GM21360 (cell line): ENCODE measurements at regions not wholly inside any gene's neighbourhood (a gene's known extent, or its start where the extent isn't known, plus 50 kb on each side); places are given as distances from the start of the nearest gene placed in this dataset.
"Not testable (repeated sequence)": the region's sequence is repeated elsewhere in the genome, so short reads cannot be mapped to it uniquely, and the experiment has no call there.

ENCODE experiments used
- ATAC-seq: cut with Tn5 transposase; IDR thresholded peaks from one replicate; pipeline ENCODE4 v1.9.1; 2021; ENCODE audit warnings: mild to moderate bottlenecking, moderate library complexity; ENCODE audit not compliant: unreplicated experiment

DNA sequence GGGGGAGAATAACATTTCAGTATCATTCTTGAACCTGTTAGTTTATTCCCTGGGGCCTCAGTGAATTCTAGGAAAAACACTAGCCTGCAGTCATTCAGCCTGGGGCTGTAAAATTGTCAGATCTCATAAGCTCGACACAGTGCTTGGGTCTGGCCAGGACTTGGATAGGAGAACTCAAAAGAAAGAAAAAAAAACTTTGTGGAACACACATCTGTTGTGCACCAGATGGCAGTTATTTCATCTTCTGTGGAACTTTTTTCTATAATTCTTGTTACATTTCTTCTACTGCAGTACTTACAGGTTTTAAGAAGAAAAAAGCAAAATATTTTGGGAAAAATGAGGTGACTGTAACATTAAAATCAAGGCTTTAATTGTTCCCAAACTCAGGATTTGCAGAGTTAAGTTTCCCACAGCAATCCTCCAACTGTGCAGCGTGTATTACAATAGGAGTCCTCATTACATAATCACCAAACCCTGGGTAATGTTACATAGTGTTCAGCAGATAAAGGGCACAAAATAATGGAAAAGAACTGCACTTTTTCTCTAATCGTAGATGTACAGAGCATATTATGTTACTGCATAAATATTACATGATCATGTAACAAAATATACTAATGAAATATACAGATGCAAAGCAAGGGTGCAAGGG, 531.1 kb upstream of the CITED2 start:
- ATAC-seq = no peak

DNA sequence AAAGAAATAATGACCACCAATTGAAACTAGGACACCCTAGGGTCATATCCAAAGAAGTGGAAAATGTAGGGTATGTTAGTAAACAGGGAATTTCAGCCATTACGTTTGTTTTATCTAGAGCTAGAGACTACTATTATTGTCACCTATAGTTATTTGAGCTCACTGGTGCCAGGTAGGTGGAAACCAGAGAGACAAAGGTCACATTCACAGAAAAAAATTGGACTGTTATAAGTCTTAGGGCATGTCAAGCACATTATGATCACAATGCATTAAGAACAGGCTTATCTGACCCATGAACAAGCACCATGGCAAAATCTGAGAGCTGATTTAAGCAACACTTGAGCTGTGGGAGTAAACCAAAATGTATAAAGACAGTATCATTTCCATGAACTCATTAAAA, 530.1 kb upstream of the CITED2 start:
- no peak for ATAC-seq

DNA sequence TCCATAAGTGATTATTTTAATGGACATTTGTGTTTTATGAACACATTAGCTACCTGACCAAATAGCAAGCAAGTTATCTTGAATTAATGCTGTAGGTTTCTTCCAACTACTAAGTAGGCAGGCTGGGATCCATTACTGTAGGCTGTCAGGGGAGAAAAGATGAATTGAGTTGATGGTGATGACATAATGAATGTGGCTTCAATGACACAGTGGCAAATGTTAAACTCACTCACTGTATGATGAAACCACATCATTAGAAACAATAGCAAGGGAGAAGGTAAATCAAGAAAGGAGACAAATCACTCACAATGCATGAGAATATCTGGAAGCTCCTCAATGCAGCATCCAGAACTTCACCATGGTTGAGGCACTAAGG, 529.7 kb upstream of the CITED2 start:
- ATAC-seq = no peak

DNA sequence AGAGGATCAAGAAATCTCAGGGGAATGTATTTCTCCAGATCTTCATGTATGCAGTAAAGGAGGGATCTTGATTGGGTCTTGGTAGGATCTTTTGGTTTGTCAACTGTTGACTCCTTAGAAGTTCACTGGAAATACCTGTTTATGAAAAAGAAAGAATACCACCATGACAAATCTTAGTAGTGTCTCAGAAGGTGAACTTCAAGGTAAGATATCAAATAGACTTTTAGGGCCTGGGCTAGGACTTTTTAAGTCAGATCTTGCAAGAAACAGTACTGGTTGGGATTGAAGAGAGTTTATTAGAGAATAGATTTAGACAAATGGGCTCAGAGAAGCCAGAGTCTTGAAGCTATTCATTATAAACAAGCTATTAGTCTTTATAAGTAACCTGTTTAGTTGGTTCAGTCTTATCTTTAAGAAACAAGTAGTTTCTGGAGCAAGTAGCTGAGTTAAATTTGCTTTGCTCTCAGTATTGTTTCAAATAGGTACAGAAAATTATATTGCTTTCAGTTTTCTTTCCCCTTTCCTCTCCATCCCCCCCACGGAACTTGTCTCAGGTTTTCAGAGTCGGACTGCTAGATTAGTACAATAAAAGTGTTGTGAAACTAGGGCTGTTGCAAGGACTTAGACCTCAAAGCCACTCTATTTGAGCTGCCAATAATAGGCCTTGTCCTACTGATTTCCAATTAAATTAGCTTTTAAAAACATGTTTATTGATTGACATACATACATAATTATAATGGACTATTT, 529.1 kb upstream of the CITED2 start:
- peak; percentile 99 for ATAC-seq

DNA sequence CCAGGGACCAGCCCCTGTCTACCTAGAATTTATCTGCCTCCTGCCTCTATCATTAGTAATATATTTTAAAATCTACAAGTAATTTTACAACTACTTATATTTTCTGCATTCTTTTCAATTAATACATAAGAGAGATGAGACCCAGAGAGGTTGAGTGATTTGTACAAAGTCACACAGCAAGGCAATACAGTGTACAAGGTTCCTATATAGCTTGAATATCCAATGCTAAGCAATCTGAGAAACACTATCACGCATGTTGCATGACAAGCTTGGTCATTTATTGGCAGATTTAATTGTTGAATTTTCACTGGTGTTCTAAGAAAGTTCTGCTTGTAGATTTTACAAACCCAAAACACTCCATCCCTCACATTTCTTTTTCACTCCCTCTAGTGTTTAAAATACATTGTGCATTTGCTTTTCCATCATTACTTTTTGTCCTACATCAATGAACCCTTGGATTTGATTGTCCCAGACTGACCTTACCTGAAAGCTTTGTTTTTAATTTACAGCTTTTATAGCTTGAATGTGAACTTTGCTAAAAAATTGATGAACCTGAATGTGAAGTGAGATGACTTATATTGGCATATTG, 520.9 kb upstream of the CITED2 start:
- ATAC-seq = no peak

DNA sequence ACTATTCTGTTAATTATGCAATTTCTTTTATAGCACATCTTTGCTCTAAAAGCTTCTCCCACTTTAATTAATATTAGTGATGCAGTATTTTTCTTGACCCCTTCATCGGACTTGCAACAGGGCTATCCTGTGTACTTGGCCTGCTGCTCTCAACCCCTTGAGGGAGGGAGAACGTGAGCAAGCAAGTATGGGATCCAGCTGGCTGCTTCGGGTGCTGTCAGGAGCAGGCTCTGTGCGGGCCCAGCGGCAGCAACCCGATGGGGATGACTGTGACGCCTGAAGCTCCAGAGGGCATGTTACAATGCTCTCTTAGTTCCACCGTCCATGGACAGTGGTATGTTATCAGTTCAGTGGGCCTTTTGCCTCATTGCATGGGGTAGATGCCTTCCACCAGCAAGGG, 519.8 kb upstream of the CITED2 start:
- no peak for ATAC-seq

DNA sequence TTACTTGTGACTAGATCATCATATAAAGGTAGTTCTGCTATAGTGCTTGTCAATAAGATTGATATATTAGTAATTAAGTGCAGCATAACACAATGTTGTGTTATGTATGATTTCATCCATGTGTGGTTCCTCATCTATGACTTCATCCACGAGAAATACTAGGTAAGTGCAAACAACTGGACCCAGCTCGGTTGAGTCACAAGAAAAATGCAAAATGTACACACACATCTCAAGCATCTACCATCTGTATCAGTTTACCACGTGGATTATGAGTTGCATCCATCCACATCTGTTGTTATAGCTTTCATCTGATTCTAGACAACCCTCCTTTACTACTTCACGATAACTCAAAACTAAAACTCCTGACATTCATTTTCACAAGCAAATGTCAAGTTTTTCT, 517.0 kb upstream of the CITED2 start:
- ATAC-seq = no peak

DNA sequence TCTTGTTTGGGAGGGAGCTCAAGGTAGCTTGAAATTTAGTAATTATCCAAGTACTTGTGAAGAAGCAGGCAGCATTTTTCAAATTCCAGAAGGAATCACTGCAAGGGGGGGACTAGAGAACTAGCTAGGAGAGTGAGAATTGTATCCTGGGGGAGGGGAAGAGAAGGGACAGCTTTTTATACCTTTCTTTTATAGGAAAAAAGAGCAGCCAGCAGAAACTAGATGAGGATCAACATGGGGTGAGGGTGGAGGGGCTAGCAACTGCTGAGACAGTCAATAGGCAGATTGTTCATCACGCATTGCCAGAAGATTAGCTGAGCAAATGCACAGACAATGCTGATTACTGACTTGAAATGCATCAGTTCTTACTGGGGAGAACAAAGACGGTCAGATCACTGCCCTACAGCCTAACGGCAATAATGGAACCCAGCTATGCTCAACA, 514.3 kb upstream of the CITED2 start:
- no peak for ATAC-seq

DNA sequence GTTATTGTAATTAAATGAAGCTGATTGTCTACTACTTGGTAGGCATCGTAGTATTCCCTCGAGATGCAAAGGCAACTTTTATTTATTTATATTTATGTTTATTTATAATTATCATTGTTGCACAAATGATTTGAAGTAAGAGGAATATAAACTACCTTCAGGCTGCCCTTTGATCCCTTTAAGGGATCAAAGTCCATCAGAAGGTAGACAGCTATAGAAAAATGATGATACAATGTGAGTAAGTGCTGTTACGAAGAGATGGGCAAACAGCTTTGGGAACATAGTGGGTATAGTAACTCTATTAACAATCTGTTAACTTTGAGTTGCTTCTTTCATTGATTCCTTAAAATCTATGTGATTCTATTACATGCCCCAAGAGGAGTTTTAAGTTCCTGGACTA, 512.8 kb upstream of the CITED2 start:
- ATAC-seq = no peak

DNA sequence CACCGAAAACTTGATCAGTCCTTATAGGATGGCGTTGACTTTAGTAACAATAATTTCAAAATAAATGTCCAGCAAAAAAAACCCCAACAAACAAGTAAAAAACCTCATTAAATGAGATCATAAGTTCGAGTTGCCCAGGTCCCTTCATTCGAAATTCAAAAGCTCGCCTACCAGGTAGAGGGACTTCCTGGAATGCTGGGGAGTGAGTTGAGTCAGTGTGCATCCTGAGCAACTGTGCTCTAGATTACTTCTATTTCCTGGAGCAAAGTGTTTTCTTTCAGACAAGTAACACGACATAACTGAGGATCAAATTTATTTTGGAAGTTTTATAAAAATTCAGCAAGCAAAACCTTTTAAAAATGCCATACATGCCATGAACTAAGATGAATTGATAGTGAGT, 511.9 kb upstream of the CITED2 start:
- ATAC-seq = no peak

DNA sequence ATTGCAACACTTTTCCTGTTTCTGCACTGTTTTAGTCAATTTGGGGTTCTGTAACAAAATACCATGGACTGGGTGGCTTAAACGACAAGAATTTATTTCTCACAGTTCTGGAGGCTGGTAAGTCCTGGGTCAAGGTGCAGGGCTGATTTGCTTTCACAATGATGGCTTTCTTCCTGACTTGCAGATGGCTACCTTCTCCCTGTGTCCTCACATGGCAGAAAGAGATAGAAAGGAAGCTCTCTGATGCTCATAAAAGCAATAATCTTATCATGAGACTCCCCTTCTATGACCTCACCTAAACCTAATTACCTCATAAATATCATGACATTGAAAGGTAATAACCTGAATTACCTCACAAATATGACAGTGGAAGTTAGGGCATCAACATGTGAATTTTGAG, 511.5 kb upstream of the CITED2 start:
- ATAC-seq = no peak

DNA sequence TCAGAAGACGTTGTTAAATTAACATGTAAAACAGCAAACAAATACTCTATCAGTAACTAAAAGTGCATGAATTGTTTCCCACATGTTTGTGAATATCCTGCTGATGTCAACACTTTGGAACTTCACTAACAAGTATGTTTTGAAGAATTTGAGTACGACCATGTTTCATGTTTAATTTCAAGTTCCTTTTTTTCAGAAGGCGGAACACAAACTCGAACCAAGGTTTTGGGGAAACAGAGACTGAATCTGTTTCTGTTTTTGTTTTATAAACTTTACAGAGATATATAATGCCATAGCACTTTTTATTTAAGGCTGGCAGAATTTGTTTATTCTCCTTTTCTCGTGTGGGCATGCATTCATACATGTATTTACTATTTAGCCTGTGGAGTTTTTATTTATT, 509.3 kb upstream of the CITED2 start:
- ATAC-seq = no peak

DNA sequence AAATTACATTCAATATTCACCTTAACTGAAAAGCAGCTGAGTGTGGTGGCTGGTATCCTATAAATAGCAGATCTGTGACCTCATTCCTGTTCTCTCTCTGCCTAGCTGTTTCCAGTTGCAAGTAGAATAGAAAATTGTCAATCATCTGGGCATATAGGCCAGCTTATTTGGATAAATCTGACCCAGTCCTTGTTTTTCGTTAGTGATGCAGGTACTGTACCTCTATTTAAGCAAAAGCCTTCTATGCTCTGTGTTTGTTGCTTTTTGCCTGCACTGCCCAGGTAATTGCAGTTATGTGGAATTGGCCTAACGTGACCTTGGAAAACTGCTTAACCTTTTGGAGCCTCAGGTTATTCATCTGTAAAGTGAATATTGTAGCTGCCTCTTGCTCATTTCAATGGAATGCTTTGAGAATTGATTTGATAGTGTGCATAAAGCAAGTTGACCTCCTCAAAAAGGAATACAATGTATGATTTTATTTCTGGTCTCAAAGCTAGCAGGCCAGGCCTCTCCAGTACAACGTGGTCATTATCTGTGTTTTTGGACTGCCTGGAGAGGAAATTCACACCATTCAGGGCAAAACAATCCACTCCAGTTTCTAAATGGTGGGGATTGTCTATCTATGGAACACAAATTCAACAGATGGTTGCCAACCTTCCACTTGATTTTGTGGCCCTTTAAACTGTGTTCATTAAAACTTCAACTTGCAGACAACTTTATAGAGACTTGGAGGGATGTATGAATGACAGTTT, 508.7 kb upstream of the CITED2 start:
- ATAC-seq = no peak

DNA sequence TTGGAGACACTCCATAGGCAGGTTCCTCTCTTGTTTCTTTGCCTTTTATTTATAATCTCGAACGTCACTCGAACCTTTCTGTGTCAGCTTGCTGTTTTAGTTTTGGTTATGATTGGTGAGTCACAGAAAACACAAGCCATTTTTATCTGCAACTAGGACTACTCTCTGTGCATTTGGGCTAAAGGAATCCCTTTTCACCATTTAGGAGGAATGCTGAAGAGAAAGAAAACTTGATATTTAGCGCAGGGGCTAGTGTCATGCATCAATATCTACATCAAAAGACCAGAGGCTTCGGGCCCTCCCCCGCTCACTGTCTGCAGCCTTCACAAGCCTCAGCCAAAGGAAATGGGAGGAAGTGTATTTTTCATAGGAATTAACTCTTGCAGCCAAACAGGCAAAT, 507.8 kb upstream of the CITED2 start:
- ATAC-seq = no peak

DNA sequence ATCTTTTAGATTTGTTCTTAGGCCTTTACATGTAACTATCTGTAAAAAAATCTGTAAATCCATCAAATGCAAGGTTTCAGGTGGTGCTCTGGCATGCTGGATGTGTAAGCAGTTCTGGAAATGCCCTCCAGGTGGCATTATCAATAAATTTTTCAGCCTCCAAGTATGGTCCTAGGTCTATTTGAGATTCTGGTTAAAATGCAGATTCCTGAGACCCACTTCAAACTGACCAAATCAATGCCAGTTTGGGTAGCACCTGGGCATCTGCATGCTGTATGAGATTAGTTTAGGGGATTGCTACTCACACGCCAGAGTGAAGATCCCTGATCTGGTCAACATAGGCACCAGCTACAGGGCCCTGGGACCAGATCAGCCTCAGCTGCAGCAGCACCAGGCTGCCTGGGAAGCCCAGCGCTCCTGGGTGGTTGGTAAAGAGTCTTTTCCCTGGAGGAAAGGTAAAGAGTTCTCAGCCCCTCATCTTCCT, 507.3 kb upstream of the CITED2 start:
- peak; percentile 80 for ATAC-seq

DNA sequence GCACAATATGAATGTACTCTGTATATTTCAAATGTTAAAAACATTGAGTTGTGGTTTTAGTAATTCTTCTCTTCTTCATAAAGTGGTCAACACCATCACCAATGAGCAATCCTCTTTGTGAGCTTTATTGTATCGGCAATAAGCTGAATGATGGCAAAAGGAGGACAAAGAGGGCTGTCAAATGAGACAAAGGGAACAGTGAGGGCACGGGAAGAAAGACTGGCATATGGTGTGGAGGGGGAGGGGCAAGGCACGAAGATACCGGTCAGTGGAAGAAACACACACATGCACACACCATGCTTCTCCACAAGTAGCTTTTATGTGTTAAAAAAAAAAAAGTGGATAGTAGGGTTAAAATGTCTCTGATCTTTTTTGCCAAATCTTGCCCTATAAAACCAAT, 506.8 kb upstream of the CITED2 start:
- ATAC-seq = no peak

DNA sequence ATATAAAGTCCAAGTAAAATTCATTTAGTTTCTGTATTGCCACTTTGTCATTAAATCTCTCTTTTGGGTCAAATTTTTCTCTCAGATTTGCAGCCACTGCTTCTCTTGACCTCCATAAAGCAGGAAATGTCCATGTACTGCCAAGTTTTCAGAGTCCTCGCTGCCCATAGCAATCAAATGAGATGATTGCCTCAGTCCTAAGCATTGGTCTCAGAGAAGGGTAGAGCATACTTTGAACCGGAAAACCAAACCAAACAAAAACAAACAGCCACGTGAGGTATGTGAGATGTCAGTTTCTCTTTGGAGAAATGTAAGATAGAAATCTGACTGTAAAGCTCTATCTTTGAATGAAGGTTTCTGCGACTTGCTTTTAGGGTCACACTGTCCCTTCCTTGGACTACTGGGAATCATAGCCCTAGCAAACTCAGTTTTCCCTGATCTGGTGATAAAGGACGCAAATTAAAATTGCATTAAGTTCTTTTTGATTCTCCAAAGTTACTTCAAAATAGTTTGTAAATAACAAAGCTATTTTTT, 505.4 kb upstream of the CITED2 start:
- ATAC-seq = no peak

DNA sequence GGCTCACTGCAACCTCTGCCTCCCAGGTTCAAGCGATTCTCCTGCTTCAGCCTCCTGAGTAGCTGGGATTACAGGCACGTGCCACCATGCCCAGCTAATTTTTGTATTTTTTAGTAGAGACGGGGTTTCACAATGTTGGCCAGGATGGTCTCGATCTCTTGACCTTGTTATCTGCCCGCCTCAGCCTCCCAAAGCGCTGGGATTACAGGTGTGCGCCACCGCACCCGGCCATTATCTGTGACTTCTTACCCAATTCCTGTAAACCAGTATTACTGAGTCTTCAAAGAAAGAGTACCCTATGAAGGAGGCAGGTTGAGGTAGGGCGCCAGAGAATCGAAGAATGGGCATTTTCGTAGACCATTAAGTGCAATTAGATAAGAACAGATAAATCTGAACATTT, 504.8 kb upstream of the CITED2 start:
- not testable (repeated sequence) for ATAC-seq

DNA sequence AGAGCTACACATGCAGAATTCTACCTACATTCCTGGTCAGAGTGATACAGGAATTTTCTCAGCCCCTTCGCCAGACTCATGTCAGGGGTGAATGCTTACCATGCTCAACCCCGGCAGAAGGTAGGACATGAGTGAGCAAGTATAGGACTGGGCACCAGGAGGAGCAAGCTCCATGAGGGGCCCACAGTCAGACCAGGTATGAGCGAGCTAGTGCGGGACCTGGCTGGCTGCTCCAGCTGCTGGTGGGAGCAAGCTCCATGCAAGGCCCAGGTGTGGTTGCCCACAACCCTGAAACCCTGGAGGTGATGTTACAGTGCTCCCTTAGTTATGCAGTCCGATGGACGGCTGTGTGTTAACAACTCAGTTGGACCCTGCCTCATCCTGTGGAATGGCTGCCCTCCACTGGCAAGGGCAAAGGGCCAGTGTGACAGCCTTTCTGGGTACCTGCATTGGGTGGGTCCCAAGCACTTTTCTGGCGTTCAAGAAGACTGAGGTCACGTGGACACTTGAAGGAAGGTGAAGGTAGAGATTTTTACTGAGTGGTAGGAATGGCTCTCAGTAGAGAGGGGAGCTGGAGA, 503.5 kb upstream of the CITED2 start:
- no peak for ATAC-seq

DNA sequence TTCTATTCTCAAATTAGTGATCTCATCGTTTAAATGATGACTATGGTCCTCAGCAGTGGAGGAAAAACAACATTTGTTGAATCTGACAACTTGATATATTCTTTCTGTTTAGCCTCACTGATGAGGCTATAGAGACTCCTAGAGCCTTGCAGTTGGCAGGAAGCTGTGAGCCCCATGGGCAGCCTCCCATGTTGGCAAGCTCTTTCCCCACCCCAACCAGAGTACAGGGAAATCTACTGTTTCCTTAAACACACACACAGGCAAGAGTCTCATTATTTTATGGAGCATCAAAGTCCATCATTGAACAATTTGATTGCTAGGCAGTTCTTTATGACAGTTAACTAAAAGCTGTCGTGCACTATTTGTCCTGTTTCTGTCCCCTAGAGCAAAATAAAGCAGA, 498.2 kb upstream of the CITED2 start:
- ATAC-seq = no peak
